CD4-positive, alpha-beta T cell treated with Interleukin-1 beta for 1 hour (primary cell): ENCODE measurements at regions not wholly inside any gene's neighbourhood (a gene's known extent, or its start where the extent isn't known, plus 50 kb on each side); places are given as distances from the start of the nearest gene placed in this dataset.
"Not testable (repeated sequence)": the region's sequence is repeated elsewhere in the genome, so short reads cannot be mapped to it uniquely, and the experiment has no call there.

ENCODE experiments used
- DNase-seq, 2 donors: peaks; one replicate each; pipeline ENCODE4 v3.0.0-alpha.2; 2020 to 2022

DNA sequence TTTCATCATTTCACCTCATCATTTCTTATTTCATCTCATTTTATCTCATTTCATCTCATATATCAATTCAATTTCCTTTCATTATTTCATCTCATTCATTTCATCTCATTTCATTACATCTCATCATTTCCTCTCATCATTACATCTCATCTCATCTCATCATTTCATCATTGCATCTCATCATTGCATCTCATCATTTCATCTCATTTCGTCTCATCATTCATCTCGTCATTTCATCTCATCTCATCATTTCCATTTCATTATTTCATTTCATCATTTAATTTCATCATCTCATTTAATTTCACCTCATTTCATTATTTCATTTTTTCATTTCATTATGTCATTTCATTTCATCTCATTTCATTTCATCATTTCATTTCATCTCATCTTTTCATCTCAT lies 168.5 kb upstream of the FAM72C start:
- DNase-seq, result not testable (repeated sequence)

DNA sequence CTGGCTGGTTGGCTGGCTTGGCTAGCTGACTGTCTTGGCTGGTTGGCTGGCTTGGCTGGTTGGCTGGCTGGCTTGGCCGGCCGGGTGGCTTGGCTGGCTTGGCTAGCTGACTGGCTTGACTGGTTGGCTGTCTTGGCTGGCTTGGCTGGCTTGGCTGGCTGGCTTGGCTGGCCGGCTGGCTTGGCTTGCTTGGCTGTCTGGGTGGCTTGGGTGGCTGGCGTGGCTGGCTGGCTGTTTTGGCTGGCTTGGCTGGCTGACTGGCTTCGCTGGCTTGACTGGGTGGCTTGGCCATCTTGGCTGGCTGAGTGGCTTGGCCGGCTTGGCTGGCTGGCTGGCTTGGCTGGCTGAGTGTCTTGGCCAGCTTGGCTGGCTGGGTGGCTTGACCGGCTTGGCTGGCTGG lies 133.2 kb upstream of the FAM72C start:
- not testable (repeated sequence) for DNase-seq

DNA sequence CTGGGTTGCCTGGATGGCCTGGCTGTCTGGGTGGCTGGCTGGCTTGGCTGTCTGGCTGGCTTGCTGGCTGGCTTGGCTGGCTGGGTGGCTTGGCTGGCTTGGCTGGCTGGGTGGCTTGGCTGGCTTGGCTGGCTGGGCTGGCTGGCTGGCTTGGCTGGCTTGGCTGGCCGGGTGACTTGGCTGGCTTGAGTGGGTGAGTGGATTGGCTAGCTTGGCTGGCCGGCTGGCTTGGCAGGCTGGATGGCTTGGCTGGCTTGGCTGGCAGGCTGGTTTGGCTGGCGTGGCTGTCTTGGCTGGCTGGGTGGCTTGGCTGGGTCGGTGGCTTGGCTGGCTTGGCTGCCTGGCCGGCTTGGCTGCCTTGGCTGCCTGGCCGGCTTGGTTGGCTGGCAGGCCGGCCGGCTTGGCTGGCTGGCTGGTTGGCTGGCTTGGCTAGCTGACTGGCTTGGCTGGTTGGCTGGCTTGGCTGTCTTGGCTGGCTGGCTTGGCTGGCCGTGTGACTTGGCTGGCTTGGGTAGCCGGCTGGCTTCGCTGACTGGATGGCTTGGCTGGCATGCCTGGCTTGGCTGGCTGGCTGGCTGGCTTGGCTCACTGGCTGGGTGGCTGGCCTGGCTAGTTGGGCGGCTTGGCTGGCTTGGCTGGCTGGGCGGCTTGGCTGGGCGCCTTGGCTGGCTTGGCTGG lies 132.4 kb upstream of the FAM72C start:
- peak; percentile 10 to 42 for DNase-seq

- DNase-seq, result peak; percentile 13 to 47
These were observed 131.5 kb upstream of the FAM72C start for GRCh38 chr1:144103156-144103880.

DNA sequence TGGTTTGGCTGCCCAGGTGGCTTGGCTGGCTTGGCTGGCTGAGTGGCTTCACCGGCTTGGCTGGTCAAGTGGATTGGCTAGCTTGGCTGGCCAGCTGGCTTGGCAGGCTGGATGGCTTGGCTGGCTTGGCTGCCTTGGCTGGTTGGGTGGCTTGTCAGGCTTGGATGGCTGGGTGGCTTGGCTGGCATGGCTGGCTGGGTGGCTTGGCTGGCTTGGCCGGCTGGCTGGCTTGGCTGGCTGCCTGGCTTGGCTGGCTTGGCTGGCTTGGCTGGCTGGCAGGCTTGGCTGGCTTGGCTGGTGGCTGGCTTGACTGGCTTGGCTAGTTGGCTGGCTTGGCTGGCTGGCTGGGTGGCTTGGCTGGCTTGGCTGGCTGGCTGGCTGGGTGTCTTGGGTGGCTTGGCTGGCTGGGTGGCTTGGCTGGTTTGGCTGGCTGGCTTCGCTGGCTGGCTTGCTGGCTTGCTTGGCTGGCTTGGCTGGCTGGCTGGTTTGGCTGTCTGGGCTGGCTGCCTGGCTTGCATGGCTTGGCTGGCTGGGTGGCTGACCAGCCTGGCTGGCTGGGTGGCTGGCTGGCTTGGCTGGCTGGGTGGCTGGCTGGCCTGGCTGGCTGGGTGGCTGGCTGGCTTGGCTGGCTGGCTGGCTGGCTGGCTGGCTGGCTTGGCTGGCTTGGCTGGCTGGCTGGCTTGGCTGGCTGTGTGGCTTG lies 130.4 kb upstream of the FAM72C start:
- DNase-seq, result peak; percentile 0 to 6

DNA sequence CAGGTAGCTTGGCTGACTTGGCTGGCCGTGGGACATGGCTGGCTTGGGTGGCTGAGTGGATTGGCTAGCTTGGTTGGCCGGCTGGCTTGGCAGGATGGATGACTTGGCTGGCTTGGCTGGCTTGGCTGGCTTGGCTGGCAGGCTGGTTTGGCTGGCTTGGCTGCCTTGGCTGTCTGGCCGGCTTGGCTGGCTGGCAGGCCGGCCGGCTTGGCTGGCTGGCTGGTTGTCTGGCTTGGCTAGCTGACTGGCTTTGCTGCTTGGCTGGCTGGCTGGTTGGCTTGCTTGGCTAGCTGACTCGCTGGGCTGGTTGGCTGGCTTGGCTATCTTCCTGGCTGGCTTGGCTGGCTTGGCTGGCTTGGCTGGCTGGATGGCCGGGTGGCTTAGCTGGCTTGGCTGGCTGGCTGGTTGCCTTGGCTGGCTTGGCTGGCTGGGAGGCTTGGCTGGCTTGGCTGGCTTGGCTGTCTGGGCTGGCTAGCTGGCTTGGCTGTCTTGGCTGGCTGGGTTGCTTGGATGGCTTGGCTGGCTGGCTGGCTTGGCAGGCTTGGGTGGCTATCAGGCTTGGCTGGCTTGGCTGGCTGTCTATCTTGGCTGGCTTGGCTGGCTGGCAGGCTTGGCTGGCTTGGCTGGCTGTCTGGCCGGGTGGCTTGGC lies 129.7 kb upstream of the FAM72C start:
- DNase-seq, result peak; percentile 0 to 3

DNA sequence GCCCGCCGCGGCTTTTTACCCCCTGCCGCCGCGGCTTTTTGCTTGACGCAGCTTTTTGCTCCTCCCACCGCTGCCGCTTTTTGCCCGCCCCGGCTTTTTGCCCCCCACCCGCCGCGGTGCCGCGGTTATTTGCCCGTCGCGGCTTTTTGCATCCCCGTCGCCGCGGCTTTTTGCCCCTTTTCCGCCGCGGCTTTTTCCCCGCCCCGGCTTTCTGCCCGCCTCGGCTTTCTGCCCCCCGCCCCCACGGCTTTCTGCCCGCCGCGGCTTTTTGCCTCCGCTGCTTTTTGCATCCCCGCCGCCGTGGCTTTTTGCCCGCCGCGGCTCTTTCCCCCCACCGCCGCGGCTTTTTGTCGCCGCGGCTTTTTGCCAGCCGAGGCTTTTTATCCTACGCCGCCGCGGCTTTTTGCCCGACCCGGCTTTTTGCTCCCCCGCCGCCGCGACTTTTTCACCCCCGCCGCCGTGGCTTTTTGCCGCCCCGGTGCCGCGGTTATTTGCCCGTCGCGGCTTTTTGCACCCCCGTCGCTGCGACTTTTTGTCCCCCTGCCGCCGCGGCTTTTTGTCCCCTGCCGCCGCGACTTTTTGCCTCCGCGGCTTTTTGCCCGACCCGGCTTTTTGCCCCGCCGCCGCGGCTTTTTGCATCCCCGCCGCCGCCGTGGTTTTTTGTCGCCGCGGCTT lies 105.5 kb upstream of the FAM72C start:
- peak; percentile 39 to 57 for DNase-seq

- peak in 1 of 2 donors; percentile 0 for DNase-seq
These were observed 104.9 kb upstream of the FAM72C start for GRCh38 chr1:144076646-144077045.

DNA sequence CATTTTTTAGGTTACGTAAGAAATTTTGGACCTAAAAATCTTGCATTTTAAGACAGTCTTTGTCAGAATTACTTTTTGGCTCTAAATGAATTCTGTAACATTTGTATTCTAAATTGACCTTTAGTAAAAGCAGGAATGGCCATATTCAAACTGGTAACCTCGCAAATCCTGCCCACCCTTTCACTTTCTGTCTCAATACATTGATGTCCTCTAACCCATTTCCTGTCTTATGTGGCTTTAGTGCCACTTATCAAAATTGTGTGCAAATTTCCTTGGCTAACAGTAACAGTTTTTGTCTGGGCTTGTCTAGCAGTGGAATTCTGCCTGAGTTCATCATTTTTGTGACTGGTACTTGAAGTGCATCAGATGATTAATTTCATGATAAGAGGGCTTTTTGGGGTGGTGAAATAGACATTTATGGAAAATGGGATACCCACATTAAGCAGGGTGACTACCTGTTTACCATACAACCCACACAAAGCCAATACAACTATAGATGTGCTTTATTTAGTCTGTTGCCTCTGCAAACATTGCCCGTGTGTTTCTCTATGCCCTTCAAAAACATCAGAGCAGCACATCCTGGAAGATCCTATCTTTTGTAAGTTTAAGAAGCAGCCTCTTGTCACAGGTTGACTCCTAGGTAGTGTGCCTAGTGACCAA lies 98.7 kb upstream of the FAM72C start:
- DNase-seq, result not testable (repeated sequence)

GRCh38 chr1:144067042-144067441 lies 95.3 kb upstream of the FAM72C start:
- DNase-seq, result not testable (repeated sequence)

DNA sequence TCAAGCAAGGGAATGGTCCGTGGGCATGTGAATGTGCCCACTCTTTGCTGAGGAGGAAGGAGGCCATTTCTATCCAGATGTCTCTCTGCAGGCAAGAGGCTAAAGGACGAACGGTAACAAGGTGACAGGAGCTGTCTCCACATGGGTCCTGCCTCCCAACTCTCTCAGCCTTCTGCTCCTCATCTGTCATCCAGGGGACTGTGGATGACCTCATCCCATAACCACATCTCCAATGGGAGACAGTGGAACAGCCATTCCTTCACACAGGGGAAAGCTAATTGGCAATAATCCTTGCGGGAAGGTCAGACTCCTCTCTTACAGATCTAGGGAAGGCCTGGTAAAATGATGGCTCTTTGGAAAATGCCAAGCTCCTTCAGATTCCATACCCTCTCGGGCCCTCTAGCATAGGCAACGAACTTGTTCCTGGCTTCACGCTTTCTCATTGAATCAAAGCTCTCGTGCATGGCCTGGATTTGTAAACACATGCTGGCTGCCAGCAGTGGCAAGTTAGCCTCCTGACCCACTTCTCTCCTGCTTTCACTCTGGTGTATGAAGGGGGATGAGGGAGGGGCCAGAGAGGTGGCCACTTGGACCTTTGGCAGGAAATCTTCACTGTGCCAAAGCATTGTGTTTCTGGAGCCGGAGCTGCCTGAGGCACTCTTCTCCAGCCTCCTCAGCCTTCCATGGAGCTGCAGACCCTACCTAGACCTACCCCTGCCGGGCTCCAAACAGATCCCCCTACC lies 94.5 kb upstream of the FAM72C start:
- not testable (repeated sequence) for DNase-seq

GRCh38 chr1:144065299-144066060 lies 93.7 kb upstream of the FAM72C start:
- DNase-seq, result not testable (repeated sequence)

GRCh38 chr1:144049365-144049764 lies 77.6 kb upstream of the FAM72C start:
- not testable (repeated sequence) for DNase-seq

DNA sequence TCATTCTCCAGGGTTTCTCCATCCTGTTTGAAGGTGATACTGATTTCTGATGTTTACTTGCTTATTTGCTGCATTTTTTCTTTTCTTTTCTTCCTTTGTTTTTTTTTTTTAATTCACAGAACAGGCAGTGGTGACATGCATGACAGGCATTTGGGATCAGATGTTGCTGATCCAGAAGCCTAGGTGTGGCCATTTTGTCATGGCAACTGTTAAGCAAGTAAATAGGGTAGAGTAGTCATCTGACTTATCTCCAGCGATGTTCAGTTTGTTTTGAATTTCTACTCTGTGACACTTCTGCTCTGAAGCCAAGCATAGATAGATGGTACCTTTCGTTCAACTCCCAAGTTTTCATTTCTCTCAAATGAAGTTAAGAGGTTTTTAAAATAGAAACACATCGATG lies 74.9 kb upstream of the FAM72C start:
- not testable (repeated sequence) for DNase-seq

- DNase-seq, result peak; percentile 14 to 35
These were observed 74.2 kb upstream of the FAM72C start for GRCh38 chr1:144045751-144046546.

DNA sequence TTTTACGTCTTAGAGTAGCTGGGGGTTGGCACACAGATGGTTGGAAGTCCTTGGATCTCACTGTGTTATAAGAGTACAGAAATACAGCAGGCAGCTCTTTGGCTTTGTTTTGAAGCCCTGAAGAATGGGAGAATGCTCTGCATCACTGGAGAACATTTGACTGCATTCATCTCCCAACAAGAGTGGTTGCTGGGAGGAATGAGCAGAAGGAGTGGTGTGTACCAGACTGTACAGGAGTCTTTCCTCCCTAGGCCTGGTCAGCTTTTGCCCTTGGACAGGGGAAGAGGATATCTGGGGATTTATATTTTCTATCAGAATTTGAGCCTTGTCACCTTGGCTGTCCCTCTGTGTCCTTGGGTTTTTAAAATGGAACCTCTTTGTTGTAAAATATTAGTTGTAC lies 70.5 kb upstream of the FAM72C start:
- not testable (repeated sequence) for DNase-seq

DNA sequence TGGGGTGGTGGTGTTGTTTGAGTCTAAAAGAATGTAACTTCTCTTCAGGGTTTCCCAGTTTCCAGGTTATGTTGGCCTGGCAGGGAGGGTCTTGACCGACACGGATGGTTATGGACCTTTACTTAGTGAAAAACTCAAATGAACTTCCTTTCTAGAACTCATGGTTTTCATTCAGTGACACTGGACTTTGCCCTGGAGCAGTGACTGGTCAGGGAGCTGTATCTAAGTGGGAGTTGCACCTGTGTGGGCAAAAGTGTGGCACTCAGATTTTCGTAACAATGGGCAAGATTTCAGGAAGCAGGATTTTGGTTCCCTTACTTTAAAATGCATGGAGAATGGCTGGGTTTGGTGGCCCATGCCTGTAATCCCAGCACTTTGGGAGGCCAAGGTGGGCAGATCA lies 68.5 kb upstream of the FAM72C start:
- DNase-seq, result not testable (repeated sequence)

GRCh38 chr1:144034045-144034444 lies 62.3 kb upstream of the FAM72C start:
- not testable (repeated sequence) for DNase-seq

DNA sequence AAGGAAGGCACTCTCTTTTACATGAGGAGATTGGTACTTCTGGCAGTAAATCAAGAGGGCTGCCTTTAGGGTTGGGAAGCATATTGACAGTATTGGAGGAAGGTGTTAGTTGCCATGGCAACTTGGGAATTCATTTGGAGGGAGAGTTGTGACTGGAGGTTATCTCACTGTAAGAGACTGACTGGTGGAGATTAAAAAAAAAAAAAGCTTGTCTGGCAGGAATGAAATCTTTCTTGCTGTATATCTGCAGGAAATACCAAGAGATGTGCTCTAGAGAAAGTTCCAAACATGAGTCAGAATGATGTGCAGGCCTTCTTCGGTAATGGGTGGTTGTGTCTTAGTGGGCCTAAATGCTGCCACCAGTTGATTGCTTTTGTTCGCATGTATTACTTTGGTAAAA lies 59.8 kb upstream of the FAM72C start:
- not testable (repeated sequence) for DNase-seq

- not testable (repeated sequence) for DNase-seq
These were observed 54.2 kb upstream of the FAM72C start for GRCh38 chr1:144026022-144026421.
